ENCODE measurements at regions not wholly inside any gene's neighbourhood (a gene's known extent, or its start where the extent isn't known, plus 50 kb on each side); places are given as distances from the start of the nearest gene placed in this dataset.

DNA sequence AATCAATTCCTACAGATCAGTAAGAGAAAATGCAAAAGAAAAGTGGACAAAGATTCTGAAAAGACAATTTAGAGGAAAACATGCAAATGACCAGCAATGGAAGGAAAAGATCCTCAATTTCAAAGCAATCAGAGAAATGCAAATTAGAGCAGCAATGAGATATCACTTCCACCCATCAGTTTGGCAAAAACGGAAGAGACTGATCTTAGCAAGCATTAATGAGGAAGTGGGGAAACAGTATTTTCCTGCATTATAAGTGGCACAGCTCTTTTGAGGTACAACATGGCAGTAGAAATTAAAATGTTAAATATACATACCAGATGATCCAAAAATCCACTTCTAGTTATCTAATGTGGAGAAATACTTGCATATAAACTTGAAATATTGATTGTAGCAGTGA is 69.1 kb upstream of the SLC7A1 start:
- Histone ChIP-seq H3K4me3 (ENCODE audit: low read depth, low read length) (no peak overlapping the region), H2AFZ (ENCODE audit: low read length, unreplicated experiment) (no peak overlapping the region), H3K36me3 (ENCODE audit: insufficient read depth, low read length) (no peaks in the 10 kb centered on the region), H3K4me1 (ENCODE audit: control insufficient read depth, insufficient read depth, low read length, unreplicated experiment) (no peaks in the 10 kb centered on the region), H3K27ac (ENCODE audit: low read depth, low read length) (no peak overlapping the region), H3K79me2 (ENCODE audit: control insufficient read depth, insufficient read depth, low read length, unreplicated experiment) (no peaks in the 10 kb centered on the region), H3K27me3 (ENCODE audit: insufficient read depth, low read length) (no peaks in the 10 kb centered on the region)

DNA sequence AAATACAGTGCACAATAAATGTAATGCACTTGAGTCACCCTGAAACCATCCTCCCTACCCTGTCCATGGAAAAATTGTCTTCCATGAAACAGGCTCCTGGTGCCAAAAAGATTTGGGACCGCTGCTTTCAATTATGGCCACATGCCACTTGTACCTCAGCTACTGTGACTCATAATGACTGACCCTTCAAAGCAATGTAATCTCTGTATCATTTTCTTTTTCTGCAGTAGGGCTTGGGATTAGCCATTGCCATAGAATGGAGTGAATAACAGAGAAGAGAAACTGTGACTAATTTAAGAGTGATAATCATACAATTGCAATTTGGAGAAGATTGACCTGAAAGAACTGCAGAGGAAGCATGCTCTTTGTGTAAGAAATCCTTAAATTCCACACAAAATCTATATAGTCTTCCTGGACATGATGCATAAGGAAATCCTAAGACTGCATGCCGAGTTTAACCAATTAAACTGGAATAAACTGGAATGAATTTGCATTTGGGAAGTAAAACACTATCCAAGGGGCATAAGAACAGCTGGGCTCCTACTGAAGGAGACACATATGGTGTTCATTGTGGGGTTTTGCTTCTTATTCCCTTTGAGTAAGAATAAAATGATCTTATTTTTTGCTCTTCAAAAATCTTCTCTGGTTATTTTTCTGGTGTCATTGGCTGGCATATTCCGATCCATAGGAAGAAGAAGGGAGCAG is 59.5 kb upstream of the SLC7A1 start:
- no peak overlapping the region; the same call in 1 of the 2 replicates for H3K27ac ChIP-seq (ENCODE audit: low read depth, low read length)
- no peaks in the 10 kb centered on the region for H3K27me3 ChIP-seq (ENCODE audit: insufficient read depth, low read length)
- no peaks in the 10 kb centered on the region for H3K79me2 ChIP-seq (ENCODE audit: control insufficient read depth, insufficient read depth, low read length, unreplicated experiment)
- H2AFZ ChIP-seq (ENCODE audit: low read length, unreplicated experiment) = no peak overlapping the region
- H3K4me3 ChIP-seq (ENCODE audit: low read depth, low read length) = peak overlapping the region; percentile 29; the same call in 1 of the 2 replicates
- H3K36me3 ChIP-seq (ENCODE audit: insufficient read depth, low read length) = no peaks in the 10 kb centered on the region
- peaks cover 11% of the 10 kb centered on the region for H3K4me1 ChIP-seq (ENCODE audit: control insufficient read depth, insufficient read depth, low read length, unreplicated experiment)

GRCh38 chr13:29654384-29654783 is 58.9 kb upstream of the SLC7A1 start:
- H3K79me2 ChIP-seq (ENCODE audit: control insufficient read depth, insufficient read depth, low read length, unreplicated experiment) = no peaks in the 10 kb centered on the region
- H3K4me1 ChIP-seq (ENCODE audit: control insufficient read depth, insufficient read depth, low read length, unreplicated experiment) = peaks cover 11% of the 10 kb centered on the region
- no peak overlapping the region for H3K27ac ChIP-seq (ENCODE audit: low read depth, low read length)
- H3K27me3 ChIP-seq (ENCODE audit: insufficient read depth, low read length) = no peaks in the 10 kb centered on the region
- H2AFZ ChIP-seq (ENCODE audit: low read length, unreplicated experiment) = no peak overlapping the region
- H3K36me3 ChIP-seq (ENCODE audit: insufficient read depth, low read length) = no peaks in the 10 kb centered on the region
- no peak overlapping the region for H3K4me3 ChIP-seq (ENCODE audit: low read depth, low read length)

DNA sequence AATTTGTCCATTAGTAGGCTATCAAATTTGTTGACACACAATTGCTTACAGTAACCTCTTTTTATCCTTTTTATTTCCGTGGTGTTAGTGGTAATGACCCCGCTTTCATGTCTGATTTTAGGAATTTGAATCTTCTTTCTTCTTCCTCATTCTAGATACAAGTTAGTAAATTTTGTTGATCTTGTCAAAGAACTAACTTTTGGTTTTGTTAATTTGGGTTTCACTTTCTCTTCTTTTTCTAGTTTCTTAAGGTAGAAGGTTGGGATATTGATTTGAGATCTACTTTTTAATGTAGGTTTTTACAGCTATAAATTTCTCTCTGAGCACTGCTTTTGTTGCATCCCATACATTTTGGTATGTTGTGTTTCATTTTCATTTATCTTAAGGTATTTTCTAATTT is 53.3 kb upstream of the SLC7A1 start:
- Histone ChIP-seq H3K27me3 (ENCODE audit: insufficient read depth, low read length) (no peaks in the 10 kb centered on the region), H3K36me3 (ENCODE audit: insufficient read depth, low read length) (no peaks in the 10 kb centered on the region), H3K4me3 (ENCODE audit: low read depth, low read length) (no peak overlapping the region), H2AFZ (ENCODE audit: low read length, unreplicated experiment) (no peak overlapping the region), H3K27ac (ENCODE audit: low read depth, low read length) (no peak overlapping the region), H3K4me1 (ENCODE audit: control insufficient read depth, insufficient read depth, low read length, unreplicated experiment) (no peaks in the 10 kb centered on the region), H3K79me2 (ENCODE audit: control insufficient read depth, insufficient read depth, low read length, unreplicated experiment) (no peaks in the 10 kb centered on the region)
